GM19238 (cell line): ENCODE measurements at regions not wholly inside any gene's neighbourhood (a gene's known extent, or its start where the extent isn't known, plus 50 kb on each side); places are given as distances from the start of the nearest gene placed in this dataset.

Experiments
- DNase-seq: peaks from one replicate; pipeline ENCODE4 v3.0.0; 2011; ENCODE audit warnings: low spot score; ENCODE audit not compliant: insufficient read length

- DNase-seq: no peak
These were observed 153.0 kb downstream of the ICE1 start for GRCh38 chr5:5575461-5575860.

- DNase-seq: no peak
These were observed 151.4 kb downstream of the ICE1 start for GRCh38 chr5:5573798-5574380.

GRCh38 chr5:5572976-5573797 is 150.7 kb downstream of the ICE1 start:
- DNase-seq: no peak

- no peak for DNase-seq
These were observed 149.8 kb downstream of the ICE1 start for GRCh38 chr5:5572010-5572865.

DNA sequence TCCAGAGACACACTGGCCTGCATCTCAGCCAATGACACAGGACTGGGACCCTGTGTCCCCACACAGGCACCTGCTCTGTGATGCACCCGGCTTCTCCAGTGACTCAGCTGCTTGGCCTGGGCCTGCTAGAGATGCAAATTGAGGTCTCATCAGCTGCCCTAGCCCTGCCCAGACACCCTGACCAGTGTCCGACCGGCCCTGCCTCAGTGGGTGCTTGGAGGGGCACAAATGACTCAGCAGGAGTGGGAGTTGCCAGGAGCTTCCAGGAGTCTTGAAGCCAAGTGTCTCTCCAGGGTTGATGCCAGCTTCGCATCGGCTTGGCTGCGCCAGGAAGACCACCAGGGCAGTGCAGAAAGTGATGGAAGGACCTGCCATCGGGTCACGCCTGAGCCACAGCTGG is 148.2 kb downstream of the ICE1 start:
- no peak for DNase-seq

DNA sequence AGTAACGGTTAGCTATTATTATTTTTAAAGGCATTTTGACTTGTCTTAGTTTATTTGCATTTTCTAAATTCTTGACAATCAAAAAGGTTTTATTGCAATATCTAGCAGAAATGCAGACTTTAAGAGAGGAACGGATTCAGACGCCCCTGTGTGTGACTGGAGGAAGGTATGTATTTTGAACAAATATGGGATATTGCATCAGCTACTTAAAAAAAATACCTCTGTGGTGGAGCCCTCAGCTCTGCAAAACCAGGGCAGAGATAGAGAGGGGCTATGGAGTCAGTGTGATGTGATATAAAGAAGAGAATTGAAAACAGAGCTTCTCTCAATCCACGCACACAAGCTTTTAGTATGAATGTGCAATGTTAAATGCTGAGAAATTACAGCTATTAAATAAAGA is 142.4 kb downstream of the ICE1 start:
- no peak for DNase-seq

GRCh38 chr5:5560016-5560415 is 137.5 kb downstream of the ICE1 start:
- no peak for DNase-seq

DNA sequence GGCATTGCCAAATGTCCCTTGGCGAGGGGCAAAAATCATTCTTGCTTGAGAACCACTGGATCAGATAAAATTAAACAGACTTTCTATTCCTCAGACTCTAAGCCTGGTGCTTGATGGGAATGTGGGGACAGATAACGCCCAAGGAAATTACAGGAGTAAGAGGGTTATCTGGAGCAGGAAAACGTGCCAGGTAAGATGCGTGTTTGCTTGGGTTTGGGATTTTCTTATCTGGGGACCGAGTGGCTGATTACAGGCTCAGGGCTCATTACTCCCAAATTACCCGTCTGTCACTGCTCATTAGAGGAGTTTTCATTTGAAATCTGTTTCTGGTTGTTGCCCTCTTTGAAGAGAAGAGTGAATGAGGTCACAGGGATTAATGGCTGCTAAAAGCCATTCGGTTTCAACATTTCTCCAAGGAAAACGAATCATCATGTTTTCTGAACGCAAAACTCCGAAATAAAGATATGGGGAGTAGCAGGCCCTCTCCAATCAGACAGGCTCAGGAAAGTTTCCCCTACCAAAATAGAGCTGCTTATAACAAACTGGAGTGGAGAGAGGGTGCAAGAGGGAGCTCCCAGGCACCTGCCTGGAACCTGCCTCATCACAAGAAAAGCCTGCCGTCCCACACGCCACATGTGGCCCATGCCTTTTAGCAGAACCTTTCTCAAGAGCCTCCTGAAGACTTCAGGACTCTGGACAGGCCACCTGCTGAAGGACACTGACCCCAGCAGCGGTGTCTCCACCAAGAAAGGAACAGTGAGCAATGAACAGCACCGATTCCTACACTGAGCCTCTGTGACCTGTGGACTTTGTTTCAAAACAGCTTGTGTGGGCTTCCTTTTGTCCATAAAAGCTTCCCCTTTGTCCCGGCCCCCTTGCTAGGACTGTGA is 136.4 kb downstream of the ICE1 start:
- no peak for DNase-seq

DNA sequence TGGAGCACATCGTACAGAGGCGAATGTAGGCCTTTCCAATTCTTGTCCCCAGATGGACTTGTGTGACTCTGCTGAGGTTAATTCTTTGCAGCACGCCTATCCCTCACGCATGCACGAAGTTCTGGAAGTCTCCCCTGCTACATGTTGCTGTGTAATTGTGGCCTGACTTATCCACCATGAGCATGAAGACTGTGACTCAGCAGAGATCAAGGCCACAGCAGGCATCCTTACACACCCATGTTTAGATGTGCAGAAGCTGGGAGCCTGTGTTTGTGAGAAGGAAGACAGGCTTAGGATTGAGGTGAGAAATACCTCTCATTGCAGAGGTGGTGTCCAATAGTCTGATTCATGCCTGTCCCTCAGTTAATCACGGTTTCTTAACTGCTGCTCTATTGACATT is 135.6 kb downstream of the ICE1 start:
- no peak for DNase-seq

- no peak for DNase-seq
These were observed 129.0 kb downstream of the ICE1 start for GRCh38 chr5:5551499-5551898.

DNA sequence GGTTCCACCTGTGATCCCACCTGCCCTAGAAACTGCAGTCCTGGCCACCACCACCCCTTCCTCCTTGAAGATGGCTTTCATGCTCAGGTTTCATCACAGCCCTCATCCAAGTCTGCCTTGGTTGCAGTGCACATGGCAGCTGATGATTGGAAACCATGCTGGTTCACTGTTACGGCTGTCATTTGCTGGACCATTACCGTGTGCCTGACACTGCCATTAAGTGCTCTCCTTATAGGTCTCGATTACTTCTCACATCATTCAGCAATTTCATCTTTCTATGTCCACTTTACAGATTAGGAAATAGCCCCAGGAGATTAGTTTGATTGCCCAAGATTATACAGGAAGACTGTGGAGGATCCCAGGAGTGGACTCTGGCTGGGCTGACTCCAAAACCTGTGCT is 123.9 kb downstream of the ICE1 start:
- DNase-seq: no peak

GRCh38 chr5:5544094-5544663 is 121.7 kb downstream of the ICE1 start:
- DNase-seq: no peak

DNA sequence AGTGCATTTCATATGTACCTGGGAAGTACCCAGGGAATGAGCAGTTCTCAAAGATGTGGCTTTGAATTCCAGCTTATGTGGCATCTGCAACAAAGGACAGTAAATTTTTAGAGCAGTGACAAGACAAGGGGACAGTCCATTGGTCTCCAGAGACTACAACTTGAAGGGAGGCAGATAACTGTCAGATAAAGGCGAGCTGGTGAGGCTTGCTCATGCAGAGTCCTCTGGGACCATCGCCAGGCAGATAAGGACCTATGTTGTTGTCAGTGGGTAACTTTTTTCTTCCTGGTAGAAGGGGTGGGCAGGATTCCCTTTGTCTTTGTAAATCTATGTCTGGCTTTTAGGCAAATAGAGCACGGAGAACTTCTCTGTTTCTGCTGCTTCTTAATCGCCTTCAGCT is 120.2 kb downstream of the ICE1 start:
- no peak for DNase-seq

GRCh38 chr5:5540065-5540464 is 117.6 kb downstream of the ICE1 start:
- DNase-seq: no peak
